ENCODE measurements at regions not wholly inside any gene's neighbourhood (a gene's known extent, or its start where the extent isn't known, plus 50 kb on each side); places are given as distances from the start of the nearest gene placed in this dataset.

GRCh38 chr13:70856025-70856424, 747.8 kb upstream of the KLHL1 start:
- TF ChIP-seq ZFX (IDR thresholded peaks at IDR 0.05; ENCODE audit: borderline replicate concordance) = no peak
- TF ChIP-seq, protein P1, sequence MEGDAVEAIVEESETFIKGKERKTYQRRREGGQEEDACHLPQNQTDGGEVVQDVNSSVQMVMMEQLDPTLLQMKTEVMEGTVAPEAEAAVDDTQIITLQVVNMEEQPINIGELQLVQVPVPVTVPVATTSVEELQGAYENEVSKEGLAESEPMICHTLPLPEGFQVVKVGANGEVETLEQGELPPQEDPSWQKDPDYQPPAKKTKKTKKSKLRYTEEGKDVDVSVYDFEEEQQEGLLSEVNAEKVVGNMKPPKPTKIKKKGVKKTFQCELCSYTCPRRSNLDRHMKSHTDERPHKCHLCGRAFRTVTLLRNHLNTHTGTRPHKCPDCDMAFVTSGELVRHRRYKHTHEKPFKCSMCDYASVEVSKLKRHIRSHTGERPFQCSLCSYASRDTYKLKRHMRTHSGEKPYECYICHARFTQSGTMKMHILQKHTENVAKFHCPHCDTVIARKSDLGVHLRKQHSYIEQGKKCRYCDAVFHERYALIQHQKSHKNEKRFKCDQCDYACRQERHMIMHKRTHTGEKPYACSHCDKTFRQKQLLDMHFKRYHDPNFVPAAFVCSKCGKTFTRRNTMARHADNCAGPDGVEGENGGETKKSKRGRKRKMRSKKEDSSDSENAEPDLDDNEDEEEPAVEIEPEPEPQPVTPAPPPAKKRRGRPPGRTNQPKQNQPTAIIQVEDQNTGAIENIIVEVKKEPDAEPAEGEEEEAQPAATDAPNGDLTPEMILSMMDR (IDR thresholded peaks at IDR 0.05) = no peak
- no peak overlapping the region for H3K27ac ChIP-seq

GRCh38 chr13:70849222-70849621, 741.0 kb upstream of the KLHL1 start:
- no peak for TF ChIP-seq ZFX (IDR thresholded peaks at IDR 0.05; ENCODE audit: borderline replicate concordance)
- TF ChIP-seq, protein P1 (IDR thresholded peaks at IDR 0.05) = no peak
- no peak overlapping the region for H3K27ac ChIP-seq

DNA sequence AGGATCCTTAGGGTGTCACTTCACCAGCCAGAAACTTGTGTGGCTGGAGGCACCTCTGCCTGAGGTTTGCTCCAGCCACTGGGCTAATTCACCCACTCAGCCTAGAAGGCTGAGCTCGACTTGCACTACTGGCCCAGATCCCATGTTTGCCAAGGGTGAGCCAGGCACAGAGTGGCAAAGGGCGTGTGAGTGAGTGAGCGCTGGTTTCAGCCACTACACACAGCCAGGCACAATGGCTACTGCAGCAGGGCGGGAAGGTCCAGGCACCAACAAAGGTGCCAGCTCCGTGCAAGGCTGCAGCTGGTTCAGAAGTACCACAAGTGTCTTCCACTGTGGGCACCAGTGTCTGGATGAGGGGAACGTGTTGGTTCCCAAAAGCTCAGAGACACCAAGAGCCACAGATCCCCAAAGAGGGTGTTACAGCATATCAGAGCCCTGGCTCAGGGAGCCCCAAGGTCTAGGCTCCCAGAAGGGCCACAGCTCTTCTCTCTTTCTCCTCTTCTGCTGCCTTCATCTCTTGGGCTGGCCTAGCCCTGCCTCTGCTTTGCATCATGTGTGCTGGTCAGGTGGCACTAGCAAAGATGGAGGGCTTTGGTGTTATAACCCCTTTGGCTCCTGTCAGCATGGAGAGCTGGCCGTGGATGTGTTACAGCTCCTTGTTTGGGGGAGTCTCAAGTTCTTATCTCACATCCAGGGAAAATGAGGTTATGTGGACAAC, 736.3 kb upstream of the KLHL1 start:
- H3K27ac ChIP-seq = no peak overlapping the region
- no peak for TF ChIP-seq ZFX (IDR thresholded peaks at IDR 0.05; ENCODE audit: borderline replicate concordance)
- TF ChIP-seq, protein P1 (IDR thresholded peaks at IDR 0.05) = no peak

DNA sequence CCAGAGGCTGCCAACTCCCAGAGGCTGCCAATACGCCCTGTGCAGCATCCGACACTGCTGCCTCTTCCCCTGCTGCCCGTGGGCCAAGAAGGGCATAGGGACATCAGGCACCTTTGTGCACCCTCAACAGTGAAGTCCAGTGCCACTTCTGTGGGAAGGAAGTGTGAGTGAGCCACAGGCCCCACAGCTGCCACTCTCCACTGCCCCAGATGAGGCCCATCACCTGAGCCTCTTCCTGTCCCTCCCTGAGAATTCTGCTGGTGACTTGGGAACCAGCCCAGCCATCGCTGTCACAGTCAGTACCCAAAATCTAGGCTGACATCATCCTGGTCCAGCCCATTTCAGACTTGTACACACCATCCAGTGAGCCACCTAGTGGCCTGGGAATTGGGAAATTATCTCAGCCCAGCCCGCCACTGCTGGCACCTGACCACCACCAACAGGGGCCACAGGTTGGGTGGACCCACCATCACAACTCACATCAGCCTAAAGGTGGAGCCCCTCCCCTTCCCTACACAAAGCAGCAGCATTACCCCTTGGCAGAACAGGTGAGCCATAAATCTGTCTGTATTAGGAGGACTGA, 733.9 kb upstream of the KLHL1 start:
- TF ChIP-seq, protein P1 (IDR thresholded peaks at IDR 0.05) = peak; percentile 27; the same call in 1 of the 2 replicates
- TF ChIP-seq ZFX (IDR thresholded peaks at IDR 0.05; ENCODE audit: borderline replicate concordance) = no peak
- no peak overlapping the region for H3K27ac ChIP-seq

DNA sequence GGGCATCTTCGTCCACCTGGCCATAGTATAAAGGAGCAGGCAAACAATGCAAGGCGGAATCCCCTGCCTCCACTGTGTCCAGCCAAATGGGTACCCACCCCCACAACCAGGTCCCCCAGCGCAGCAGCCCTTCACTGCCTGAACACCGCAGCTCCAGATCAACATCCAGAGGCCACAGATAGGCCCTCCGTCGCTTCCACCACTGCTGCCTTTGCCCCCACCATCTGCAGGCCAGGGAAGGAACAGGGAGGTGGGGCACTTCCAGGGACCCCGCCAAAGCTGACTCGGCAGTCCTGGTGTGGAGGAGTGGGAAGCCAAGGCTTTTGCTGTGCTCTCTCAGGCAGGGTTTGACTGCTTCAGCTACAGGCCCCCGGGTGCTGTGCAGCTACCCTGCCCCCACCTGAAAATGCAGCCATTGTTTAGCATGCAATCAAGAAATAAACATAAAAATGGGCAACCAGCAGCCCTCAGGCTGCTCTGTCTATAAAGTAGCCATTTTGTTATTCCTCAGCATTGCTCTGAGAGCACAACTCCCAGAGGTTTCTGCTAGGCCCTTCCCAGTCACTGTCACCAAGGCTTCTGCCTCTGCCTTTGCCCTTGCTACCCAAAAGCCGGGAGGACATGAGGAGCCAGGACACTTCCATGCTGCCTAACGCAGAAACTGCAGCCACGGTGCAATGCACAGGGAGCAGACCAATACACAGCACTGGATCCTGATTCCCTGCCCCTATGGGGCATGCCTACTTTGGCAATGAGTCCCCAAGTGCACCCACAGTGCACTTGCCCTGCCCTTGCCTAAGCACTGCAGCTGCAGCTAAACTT, 733.2 kb upstream of the KLHL1 start:
- no peak overlapping the region for H3K27ac ChIP-seq
- TF ChIP-seq ZFX (IDR thresholded peaks at IDR 0.05; ENCODE audit: borderline replicate concordance) = no peak
- TF ChIP-seq, protein P1 (IDR thresholded peaks at IDR 0.05) = no peak

- TF ChIP-seq, protein P1 (IDR thresholded peaks at IDR 0.05) = no peak
- no peak for TF ChIP-seq ZFX (IDR thresholded peaks at IDR 0.05; ENCODE audit: borderline replicate concordance)
- no peak overlapping the region for H3K27ac ChIP-seq
Observed at GRCh38 chr13:70835371-70835770, 727.1 kb upstream of the KLHL1 start.
